Coronary artery (tissue), 2 donors: ENCODE measurements at regions not wholly inside any gene's neighbourhood (a gene's known extent, or its start where the extent isn't known, plus 50 kb on each side); places are given as distances from the start of the nearest gene placed in this dataset.

Experiments used
- DNase-seq: peaks from one replicate; pipeline ENCODE4 v3.0.0-alpha.2; 2017; ENCODE audit warnings: low spot score
- H3K27ac ChIP-seq, 2 donors: fragments of 200-600 bp; sonication (generic); one replicate each; pipeline ENCODE4 v1.5.1; 2016 to 2019
- H3K4me3 ChIP-seq: fragments of 200-600 bp; sonication (generic); 2 replicates; pipeline ENCODE4 v1.5.1; 2016; ENCODE audit warnings: mild to moderate bottlenecking, moderate library complexity
- TF ChIP-seq, protein P1 (sequence below): fragments of 200-600 bp; sonication (generic); IDR thresholded peaks from one replicate; pipeline ENCODE4 v1.5.1; 2019; ENCODE audit warnings: antibody characterized with exemption

GRCh38 chr17:79461041-79461440, 149.8 kb downstream of the RBFOX3 start:
- H3K27ac ChIP-seq = no peak overlapping the region
- H3K4me3 ChIP-seq = no peak overlapping the region
- DNase-seq = no peak
- TF ChIP-seq, protein P1, sequence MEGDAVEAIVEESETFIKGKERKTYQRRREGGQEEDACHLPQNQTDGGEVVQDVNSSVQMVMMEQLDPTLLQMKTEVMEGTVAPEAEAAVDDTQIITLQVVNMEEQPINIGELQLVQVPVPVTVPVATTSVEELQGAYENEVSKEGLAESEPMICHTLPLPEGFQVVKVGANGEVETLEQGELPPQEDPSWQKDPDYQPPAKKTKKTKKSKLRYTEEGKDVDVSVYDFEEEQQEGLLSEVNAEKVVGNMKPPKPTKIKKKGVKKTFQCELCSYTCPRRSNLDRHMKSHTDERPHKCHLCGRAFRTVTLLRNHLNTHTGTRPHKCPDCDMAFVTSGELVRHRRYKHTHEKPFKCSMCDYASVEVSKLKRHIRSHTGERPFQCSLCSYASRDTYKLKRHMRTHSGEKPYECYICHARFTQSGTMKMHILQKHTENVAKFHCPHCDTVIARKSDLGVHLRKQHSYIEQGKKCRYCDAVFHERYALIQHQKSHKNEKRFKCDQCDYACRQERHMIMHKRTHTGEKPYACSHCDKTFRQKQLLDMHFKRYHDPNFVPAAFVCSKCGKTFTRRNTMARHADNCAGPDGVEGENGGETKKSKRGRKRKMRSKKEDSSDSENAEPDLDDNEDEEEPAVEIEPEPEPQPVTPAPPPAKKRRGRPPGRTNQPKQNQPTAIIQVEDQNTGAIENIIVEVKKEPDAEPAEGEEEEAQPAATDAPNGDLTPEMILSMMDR = no peak

- Histone ChIP-seq H3K27ac (no peak overlapping the region), H3K4me3 (no peak overlapping the region)
- TF ChIP-seq, protein P1 = no peak
- DNase-seq = no peak
Measured at GRCh38 chr17:79459846-79460245, 151.0 kb downstream of the RBFOX3 start.

DNA sequence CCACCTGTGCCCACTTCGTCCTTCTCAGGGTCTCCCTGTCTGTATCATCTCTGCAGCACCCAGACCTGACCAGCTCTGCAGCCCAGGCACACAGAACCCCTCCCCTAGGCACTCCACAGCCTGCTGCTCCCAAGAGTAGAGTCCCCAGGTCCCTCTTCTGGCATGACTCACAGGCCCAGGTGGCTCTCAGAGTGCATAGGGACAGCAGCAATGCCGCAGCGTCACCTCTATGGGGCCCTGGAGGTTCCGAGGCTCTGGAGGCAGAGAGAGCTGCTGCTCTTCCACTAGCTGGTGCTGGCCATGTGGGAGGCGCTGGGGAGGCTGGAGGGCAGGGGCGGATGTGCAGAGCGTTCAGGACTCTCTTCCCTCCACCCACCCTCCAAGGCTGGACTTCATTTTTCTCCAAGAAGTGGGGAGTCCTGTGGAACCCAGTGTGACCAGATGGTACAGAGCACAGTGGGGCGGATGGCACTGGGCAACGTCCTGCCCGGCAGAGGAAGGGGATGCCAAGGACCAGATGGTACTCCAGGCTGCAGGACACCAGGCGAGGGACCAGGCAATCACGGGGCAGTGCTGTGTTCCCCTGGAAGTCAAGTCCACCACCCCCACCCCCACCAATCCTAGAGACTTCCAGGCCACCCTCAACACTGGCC, 151.7 kb downstream of the RBFOX3 start:
- no peak for DNase-seq

GRCh38 chr17:79458356-79458755, 152.5 kb downstream of the RBFOX3 start:
- no peak for DNase-seq
- TF ChIP-seq, protein P1 = no peak
- Histone ChIP-seq H3K27ac (no peak overlapping the region), H3K4me3 (no peak overlapping the region)

More for the DNA sequence above, 151.7 kb downstream of the RBFOX3 start:
- Histone ChIP-seq H3K4me3 (no peak overlapping the region), H3K27ac (no peak overlapping the region)
- TF ChIP-seq, protein P1 = no peak

- Histone ChIP-seq H3K4me3 (no peak overlapping the region), H3K27ac (no peak overlapping the region)
- DNase-seq = no peak
- TF ChIP-seq, protein P1 = no peak
Measured at GRCh38 chr17:79457889-79458288, 153.0 kb downstream of the RBFOX3 start.

DNA sequence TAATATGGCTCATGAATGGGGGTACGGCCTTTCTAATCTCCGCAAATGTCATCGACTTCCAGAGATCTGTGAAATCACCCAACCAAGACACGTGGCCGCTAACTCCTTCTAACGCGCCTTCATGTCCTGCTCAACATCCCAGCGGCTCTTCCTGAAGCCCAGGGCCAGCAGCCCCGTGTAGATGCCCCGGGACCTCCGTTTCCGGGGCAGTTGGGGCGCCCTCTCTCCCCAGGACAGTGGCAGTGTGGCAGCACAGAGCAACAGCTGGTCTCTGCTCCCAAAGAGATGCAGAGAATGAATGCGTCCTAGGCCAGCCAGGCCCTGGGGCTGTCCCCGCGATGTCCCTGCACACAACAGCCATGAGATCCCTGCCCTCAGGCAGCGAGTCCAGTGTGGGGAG, 153.5 kb downstream of the RBFOX3 start:
- DNase-seq = no peak
- TF ChIP-seq, protein P1 = no peak
- no peak overlapping the region for H3K27ac ChIP-seq
- H3K4me3 ChIP-seq = no peak overlapping the region

- Histone ChIP-seq H3K27ac (no peak overlapping the region), H3K4me3 (no peak overlapping the region)
- TF ChIP-seq, protein P1 = no peak
- no peak for DNase-seq
Measured at GRCh38 chr17:79455636-79456035, 155.2 kb downstream of the RBFOX3 start.
